OCI-M1 (cell line): ENCODE measurements at regions not wholly inside any gene's neighbourhood (a gene's known extent, or its start where the extent isn't known, plus 50 kb on each side); places are given as distances from the start of the nearest gene placed in this dataset.

Experiments used
- DNase-seq: peaks from one replicate; lab custom pipeline; 2025; lab: John Stamatoyannopoulos, UW

DNA sequence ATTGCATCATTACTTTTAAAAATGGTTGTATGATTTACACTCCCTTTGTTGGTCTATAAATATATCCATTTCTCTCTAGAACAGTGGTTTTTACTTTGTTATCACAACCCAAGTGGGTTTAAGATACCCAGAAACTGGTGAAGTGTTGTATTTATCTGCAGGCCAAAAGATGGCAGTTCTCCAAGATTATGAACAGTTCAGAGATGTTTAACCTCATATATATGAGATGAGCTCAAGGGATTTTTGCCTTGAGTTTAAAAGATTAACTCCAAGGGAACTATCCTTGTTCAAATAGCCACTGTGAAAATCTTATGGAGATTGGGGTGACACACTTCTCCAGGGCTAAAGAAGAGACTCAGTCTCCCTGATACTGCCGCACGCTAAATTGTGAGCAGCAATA is 572.6 kb downstream of the TLE4 start:
- peak; percentile 34 for DNase-seq

DNA sequence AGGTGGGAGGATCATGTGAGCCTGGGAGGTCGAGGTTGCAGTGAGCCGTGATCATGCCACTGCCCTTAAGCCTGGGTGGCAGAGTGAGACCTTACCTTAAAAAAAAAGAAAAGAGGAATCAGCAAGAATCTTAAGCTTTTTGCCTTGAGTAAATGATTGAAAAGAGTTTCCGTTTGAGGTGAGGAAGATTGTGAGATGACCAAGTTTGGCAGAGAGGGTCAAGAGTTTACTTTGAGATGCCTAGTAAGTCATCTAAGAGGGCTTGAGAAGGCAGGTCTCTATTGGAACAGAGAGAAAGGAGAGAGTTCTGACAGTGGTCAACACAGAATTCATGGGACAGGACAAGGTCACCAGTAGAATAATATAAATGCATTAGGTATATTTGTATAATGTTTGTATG is 572.1 kb downstream of the TLE4 start:
- DNase-seq, result no peak

DNA sequence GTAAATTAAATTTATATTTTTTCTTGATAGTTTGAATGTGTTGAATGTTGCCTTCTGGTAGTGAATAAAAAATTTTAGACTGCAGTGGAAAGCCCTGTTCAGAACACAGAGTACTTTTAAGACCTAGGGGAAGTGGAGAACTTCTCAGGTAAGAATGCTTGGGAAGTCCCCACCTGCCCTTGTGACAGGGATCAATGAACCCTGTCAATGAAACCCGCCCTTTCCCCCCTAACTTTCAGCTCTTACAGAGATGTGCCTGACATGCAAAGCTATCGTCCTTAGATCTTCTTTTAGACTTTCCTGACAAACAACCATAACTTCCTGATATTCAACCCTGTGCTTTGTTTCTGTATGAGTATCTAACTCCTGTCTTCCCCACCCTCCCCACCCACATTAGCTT is 562.7 kb downstream of the TLE4 start:
- DNase-seq, result no peak

DNA sequence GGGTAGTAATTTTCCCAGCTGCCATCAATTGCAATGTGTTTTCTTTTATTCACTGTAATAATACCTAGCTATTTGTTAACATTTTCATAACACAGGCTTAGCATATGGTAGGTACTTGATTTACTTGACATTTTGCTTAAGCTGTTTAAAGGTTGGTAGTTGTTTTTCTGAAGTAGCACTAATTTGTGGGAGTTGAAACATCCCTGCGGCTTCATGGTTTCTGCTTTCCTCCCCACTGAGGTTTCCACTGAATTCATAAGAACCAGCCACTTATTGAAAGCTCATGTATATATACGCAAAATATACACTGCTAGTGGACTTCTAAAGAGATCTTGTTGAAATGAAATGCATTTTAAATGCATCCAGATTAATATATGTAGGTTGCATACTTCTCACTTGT is 559.9 kb downstream of the TLE4 start:
- no peak for DNase-seq

DNA sequence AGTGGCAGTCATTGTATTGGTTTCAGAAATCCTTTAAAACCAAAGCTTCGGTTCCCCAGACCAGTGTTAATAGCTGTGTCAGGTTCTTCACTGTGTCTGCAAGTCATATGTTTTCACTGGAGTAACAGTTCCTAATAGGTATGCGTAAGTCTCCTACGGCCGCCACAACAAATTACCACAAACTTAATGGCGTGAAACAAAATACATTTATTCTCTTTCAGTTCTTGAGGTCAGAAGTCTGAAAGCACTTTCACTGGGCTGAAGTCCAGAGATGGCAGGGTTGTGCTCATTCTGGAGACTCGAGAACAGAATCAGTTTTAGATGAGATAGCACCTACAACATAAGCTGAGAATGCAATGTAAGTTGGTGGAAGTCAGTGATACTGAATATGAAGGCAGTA is 556.2 kb downstream of the TLE4 start:
- DNase-seq, result no peak

DNA sequence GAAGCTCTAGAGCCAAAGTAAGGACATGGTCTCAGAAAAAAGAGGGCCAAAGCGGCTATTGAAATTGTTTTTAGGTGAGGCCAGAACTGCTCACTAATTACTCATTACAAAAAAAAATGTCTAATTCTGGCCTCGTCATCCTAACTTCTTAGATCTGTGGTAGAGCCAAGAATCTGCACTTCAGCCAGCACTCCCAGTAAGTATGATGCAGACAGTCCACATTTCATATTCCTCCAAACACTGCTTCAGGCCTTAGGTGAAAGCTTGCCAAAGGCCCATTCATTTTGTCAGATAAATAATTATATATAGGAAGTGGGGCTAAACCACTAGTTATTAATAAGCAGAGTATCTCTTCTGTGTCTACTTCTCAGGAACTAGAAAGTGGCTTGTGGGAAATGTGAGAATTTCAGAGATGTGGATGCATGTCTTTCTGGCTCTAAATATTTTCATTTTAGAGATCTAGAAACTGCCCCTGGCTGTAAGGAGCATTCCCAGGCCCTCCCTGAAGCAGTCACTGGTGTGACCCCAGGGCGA is 554.0 kb downstream of the TLE4 start:
- DNase-seq, result no peak

DNA sequence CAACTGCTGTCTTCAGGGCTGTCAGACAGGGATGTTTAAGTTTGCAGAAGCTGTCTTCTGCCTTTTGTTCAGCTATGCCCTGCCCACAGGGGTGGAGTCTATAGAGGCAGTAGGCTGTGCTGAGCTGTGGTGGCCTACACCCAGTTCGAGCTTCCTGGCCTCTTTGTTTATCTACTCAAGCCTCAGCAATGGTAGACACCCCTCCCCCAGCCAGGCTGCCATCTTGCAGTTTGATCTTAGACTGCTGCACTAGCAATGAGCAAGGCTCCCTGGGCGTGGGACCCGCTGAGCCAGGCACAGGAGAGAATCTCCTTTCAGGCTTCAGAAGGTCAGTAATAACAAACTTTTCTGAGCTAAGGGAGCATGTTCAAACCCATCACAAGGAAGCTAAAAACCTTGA is 545.3 kb downstream of the TLE4 start:
- peak; percentile 37 for DNase-seq

DNA sequence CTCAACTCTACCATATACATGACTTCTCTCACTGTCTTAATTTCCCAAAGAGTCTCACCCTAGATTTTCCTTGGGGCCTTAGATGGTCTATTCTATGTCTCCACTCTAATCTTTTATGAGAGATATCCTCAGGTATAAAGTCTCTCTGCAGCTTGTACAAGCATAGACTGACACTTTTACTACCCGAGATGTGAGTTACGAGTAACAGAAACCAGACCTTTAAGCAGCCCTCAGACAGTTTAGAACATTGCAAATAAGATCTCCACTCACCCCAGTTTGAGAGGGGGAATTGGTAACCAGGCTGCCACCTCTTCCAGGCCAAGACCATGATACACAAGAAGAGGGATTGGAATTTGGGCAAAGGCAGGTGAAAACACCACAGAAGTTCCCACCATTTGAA is 542.5 kb downstream of the TLE4 start:
- no peak for DNase-seq

DNA sequence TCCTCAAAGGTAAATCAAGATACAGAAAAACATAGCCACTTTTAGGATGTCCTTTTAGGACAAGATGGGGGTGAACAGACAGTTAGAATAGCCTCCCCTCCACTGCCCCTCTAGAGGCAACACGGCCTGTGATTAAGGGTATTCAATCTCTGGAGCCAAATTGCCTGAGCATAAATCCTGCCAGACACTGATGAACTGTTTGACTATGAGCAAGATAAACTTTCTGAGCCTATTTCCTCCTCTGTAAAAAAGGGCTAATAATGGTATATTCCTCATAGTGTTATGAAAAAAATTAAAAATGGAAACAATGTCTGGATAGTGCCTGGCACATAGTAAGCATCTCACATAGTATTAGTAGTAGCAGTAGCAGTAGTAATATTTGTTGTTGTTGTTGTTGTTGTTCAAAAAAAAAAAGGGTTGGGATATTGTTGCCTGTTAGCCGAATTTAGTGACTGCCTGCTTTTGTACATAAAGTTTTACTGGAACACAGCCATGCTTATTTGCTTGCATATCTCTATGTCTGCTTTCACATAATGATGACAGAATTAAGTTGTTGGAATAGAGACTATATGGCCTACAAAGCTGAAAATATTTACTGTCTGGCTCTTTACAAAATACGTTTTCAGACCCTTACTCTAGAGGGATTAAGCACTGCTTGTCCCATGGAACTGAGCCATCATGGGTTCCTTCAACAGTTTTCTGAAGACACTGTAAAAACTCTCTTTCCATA is 536.3 kb downstream of the TLE4 start:
- DNase-seq, result no peak

DNA sequence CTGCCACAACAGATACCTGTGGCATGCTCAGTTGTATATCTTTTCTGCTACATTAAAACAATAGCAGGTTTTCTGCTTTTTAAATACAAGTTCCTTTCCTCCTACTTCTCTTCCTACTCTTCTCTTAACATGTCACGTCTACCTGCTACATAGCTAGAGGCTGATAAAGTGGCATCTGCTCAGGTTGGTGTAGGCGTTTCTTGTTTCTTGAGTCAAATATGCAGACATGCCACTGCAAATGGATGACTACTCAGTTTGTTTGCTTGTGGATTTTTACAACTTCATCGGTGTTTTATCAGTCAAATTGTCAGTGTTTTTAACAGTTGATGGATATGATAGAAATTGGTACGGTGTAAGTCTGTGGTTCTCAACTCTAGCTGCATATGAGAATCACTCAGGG is 525.7 kb downstream of the TLE4 start:
- DNase-seq, result no peak

DNA sequence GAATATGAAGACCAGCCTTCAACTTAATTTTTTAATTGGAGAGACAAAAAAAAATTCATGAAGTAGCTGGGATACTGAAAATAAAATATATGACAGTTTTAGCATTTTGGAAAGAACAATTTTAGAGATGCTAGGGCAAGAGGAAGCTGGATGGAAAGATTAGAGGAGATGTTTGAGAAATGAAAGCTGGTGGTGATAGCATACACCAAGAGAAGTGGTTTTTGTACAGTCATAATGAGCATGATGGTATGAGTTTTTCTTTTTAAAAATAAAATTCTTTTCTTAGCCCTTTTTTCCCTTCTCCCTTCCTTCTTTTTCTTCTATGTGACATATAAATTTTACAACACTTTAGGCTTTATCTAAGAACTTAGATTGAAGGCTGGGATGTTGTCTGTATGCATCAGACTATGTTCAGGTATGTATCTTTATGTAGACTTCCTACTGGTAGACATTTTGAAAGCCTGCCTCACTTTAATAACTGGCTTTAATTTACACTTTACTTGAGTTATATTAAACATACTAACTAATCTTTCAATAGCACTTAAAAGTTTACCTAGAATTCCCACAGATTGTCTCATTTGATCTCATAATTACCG is 522.5 kb downstream of the TLE4 start:
- DNase-seq, result no peak

DNA sequence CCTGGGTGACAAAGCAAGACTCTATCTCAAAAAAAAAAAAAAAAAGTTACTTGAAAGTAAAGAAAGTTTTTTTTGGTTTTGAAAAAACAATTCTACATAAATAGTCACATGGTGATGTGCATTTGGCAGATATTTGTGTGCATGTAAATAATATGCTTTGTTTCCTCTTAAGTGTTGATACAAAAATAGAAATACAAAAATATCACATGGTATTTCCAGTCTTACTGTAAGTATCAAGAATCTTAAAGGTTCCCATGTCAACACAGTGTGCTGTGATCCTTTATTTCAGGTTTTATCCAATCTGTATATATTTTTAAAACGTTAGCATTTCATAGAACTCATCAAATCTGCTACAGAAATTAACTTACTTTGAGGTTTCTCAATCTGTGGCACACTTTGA is 521.9 kb downstream of the TLE4 start:
- no peak for DNase-seq

DNA sequence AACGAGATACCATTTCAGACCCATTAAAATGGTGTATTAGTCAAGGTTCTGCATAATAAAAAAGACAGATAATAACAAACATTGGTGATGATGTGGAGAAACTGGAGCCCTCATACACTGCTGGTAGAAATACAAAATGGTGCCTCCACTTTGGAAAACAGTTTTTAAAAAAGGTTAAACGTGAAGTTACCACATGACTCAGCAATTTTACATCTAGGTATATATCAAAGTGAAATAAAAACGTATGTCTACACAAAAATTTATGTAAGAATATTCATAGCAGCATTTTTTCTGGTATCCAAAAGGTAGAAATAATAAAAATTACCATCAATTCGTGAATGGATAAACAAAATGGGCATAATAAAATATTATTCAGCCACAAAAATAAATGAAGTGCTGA is 519.8 kb downstream of the TLE4 start:
- no peak for DNase-seq

DNA sequence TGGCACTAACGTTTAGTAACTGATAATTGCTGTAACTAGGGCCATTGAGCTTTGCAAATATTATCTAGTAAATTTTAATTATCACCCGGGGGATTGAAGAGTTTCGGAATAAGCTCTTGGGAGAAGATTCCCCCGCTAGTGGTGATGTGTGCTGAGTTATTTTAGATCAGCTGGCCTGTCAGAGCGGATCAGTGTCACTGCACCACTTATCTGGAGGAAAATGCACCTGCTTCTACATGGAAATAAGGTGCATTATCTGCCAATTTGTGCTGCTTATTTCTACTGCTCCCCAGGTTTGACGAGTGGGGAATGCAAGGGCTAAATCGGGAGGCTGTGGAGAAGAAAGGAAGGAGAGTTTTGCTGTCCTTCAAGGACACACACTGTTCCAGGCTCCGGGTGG is 518.6 kb downstream of the TLE4 start:
- no peak for DNase-seq

DNA sequence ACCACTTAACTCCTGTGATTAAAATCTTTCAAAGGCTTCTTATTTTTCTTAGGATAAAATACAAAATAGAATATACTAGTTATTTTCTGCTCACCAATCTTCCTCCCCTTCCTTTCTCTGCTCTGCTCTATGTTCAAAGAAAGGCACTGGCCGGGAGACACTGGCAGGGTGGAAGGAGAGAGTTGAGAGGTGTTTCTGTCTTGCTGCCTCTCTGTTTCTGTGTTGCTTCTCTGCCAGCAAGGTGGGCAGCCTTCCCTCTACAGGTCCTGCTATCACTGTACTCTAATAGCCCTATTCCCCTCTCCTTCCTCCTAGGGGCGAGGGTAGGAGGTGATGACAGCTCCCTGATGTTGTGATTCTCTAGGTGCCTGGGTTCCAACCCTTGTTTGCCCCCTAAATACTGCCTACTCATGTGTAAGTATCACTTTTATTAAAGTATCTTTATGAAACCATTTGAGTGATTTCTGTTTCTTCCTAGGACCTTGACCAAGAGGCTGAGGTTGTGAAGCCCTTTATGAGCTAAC is 515.1 kb downstream of the TLE4 start:
- DNase-seq, result no peak

DNA sequence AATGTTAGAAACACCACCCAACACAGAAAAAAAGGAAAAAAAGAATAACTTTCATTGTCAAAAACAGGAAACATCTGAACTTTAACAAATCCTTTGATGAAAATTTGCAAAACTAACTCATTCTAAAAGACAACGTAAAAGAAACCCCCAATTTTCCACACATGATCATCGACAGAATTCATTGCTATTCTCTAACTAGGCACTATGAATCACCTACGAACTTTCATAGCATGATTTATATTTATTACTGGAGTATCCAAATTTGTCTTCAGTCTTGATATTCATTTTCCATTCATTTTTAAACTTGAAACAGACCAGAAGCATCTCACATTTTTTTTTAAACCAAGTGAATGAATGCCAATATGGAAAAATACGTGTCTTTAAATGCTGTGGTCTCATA is 514.6 kb downstream of the TLE4 start:
- DNase-seq, result no peak

DNA sequence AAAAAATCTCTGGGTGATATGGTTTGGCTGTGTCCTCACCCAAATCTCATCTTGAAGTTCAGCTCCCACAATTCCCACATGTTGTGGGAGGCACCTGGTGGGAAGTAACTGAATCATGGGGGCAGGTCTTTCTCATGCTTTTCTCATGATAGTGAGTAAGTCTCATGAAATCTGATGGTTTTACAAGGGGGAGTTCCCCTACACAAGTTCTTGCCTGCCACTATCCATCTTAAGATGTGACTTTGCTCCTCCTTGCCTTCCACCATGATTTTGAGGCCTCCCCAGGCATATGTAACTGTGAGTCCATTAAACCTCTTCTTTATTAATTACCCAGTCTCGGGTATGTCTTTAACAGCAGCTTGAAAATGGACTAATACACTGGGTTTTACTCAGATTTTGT is 513.9 kb downstream of the TLE4 start:
- no peak for DNase-seq

DNA sequence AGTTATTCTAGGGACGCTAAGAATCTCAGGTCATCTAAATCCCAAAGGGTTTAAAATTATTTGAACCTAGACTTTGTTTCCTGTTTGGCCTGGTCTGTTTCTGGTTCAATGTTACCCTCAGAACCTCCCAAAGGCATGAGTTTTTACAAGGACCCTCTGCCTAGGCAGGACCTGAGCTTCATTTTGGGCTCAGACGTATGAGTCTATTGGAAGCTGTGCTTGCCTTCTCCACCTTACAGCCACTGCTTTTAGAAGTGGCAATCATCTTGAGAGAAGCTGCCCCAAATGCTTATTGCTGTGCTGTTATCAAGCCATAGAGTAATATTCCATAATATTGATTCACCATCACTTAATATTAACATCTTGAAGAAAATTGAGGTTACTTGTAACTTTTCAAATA is 510.4 kb downstream of the TLE4 start:
- DNase-seq, result no peak

DNA sequence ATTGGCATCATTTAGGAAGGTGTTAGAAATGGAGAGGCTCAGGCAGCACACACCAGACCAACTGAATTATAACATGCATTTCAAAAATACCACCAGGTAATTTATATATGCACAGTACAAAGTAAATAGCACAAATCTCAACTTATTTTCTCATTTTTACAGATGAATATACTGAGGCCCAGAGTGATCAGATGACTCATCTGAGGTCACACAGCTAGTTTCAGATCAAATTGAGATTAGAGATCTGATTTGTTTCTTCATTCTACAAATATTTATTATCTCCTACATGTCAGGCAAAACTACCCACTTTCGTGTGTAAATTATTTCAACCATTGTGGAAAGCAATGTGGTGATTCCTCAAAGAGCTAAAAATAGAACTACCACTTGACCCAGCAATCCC is 507.1 kb downstream of the TLE4 start:
- no peak for DNase-seq

DNA sequence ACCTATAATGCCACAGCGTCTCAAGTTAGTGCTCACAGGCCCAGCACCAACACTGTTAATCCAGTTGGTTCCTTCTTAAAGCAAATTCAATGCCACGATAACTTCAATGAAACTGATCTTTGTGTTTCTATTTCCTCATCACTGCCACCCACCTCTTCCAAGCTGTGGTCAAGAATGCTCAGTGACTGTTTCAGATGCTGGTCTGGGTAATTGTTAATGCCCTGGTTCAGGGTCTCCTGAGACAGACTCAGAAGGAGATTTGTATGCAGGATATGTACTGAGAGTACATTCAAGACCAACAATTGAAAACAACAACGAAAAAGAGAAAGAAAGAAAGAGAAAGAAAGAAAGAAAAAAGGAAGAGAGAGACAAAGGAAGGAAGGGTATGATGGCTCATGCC is 505.3 kb downstream of the TLE4 start:
- no peak for DNase-seq

DNA sequence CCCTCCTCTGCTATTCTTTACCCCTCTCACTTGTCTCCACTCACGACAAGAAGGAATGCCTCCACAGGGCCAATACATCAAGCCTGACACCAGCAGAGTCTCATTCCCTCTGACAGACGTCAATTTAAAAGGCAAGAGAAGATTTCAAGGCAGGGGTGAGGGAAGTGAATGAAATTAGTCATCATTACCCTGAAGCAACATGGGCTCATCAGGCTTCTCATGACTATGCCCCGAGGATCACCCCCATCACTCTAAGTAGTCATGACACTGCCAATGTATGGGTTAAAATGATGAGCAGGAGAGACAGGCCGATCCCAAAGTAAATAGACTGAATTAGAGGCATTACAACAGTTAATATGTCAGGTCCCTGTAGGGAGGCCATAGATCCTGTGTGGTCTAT is 504.4 kb downstream of the TLE4 start:
- DNase-seq, result no peak

DNA sequence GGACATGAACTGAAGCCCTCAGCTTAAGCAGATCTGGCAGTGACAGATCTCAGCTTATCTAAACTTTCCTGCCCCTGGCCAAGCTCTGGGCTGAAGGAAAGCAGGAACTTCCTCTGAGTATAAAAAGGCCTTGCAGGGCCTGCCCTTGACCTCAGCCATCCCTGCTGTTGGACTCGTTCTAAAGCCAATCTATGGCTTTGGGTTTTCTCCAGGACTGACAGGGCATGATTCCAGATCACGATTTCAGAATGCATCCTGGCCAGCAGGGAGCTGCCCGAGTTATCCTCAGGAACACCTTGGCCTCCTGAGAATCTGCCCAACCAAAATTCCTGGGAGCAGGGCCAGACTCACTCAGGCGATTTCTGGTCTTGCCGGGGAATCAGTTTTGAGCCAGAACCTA is 502.7 kb downstream of the TLE4 start:
- peak; percentile 11 for DNase-seq

DNA sequence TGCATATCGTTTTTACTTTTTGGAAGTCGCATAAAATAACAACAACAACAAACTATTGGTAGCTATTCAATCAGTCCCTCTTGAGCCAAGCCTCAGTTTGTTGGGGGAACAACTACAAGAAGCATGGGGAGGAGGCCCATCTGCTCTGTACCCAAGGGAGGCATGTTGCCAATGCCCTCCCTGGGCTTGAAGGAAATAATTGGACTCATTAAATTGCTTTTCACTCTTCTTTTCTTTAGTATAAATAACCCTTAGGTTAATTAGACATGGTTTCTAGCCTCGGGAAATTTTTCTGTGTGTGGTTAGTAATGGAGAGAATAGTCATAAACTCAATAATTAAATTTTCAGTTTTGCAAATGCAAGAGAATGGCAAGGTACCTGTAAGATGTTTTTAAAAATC is 500.7 kb downstream of the TLE4 start:
- no peak for DNase-seq
